Endothelial cell of umbilical vein (primary cell): ENCODE measurements at regions not wholly inside any gene's neighbourhood (a gene's known extent, or its start where the extent isn't known, plus 50 kb on each side); places are given as distances from the start of the nearest gene placed in this dataset.

Experiments
- CTCF ChIP-seq, 2 donors: IDR thresholded peaks; 1 replicate in 1 of 2; 2 replicates in 1 of 2; pipeline ENCODE4 v1.5.1; 2011; ENCODE audit warnings: low read length in 2 of 2, mild to moderate bottlenecking in 2 of 2, moderate library complexity in 2 of 2, control low read depth in 1 of 2, inconsistent platforms in 1 of 2, low read depth in 1 of 2; ENCODE audit not compliant: insufficient read depth in 1 of 2; ENCODE audit errors: extremely low read depth in 1 of 2
- EZH2 ChIP-seq: IDR thresholded peaks from 2 replicates; pipeline ENCODE4 v1.6.1; 2012; ENCODE audit warnings: borderline replicate concordance, low read depth, mild to moderate bottlenecking, moderate library complexity, low read length, inconsistent platforms; ENCODE audit not compliant: severe bottlenecking
- FOS ChIP-seq: IDR thresholded peaks from 2 replicates; pipeline ENCODE4 v1.6.1; 2011; ENCODE audit warnings: mild to moderate bottlenecking, low read length, moderate library complexity, borderline replicate concordance; ENCODE audit not compliant: insufficient read depth
- GATA2 ChIP-seq: IDR thresholded peaks from 2 replicates; pipeline ENCODE4 v1.7.0; 2011; ENCODE audit warnings: low read depth, mild to moderate bottlenecking, moderate library complexity, mixed read lengths, low read length; ENCODE audit not compliant: insufficient read length, insufficient read depth
- JUN ChIP-seq: IDR thresholded peaks from 2 replicates; pipeline ENCODE4 v1.6.1; 2011; ENCODE audit warnings: borderline replicate concordance, low read depth; ENCODE audit not compliant: insufficient read length, insufficient read depth
- MAX ChIP-seq: IDR thresholded peaks from 2 replicates; pipeline ENCODE4 v1.6.1; 2011; ENCODE audit not compliant: insufficient read depth, insufficient read length
- MYC ChIP-seq: IDR thresholded peaks from one replicate; pipeline ENCODE4 v1.6.1; 2011; ENCODE audit warnings: mild to moderate bottlenecking, low read depth, low read length
- POLR2A ChIP-seq: IDR thresholded peaks from 2 replicates; pipeline ENCODE4 v1.6.1; 2012; ENCODE audit warnings: low read depth, mild to moderate bottlenecking, control low read depth, low read length
- POLR2AphosphoS5 ChIP-seq: IDR thresholded peaks from 2 replicates; pipeline ENCODE4 v1.6.1; 2012; ENCODE audit warnings: low read depth, mild to moderate bottlenecking, control low read depth, low read length, moderate library complexity; ENCODE audit not compliant: insufficient read depth

- TF ChIP-seq CTCF (IDR thresholded peaks at IDR 0.05; ENCODE audit: extremely low read depth in 1 of 2, insufficient read depth in 1 of 2, low read depth in 1 of 2, low read length in 2 of 2) (no peak), EZH2 (no peak), POLR2A (no peak), POLR2AphosphoS5 (no peak), MAX (no peak), MYC (no peak), JUN (no peak), FOS (no peak), GATA2 (no peak)
Observed at GRCh38 chr3:110928016-110928662, 143.5 kb upstream of the NECTIN3 start.
